HepG2 (cell line): ENCODE measurements at regions not wholly inside any gene's neighbourhood (a gene's known extent, or its start where the extent isn't known, plus 50 kb on each side); places are given as distances from the start of the nearest gene placed in this dataset.

Source experiments
- ATAC-seq: fragments of 200-7000 bp; cut with Tn5 transposase; 3 replicates; pipeline ENCODE4 v1.9.1; 2020; ENCODE audit warnings: mild to moderate bottlenecking, moderate library complexity
- BruUV-seq: library from RNA; stranded (reverse); fragments of 400-500 nt; replicated peaks from 2 replicates; lab custom pipeline; 2021; lab: Mats Ljungman, UMichigan
- CTCF ChIA-PET: fragments of 300-600 bp; formaldehyde crosslinking; extraction: SDS; loops from one replicate; lab custom pipeline; 2021; ENCODE audit warnings: low total read pairs, inconsistent platforms, low intra/inter-chr PET ratio; lab: Yijun Ruan, JAX
- POLR2A ChIA-PET: fragments of 350-600 bp; sonication (Branson Sonifier 250); formaldehyde crosslinking; loops from one replicate; lab custom pipeline; 2020; ENCODE audit warnings: antibody characterized with exemption, inconsistent platforms; lab: Yijun Ruan, JAX
- DNase-seq: peaks from one replicate; pipeline ENCODE4 v3.0.0-alpha.2; 2015; ENCODE audit warnings: low spot score
- FAIRE-seq: peaks from 3 replicates; lab custom pipeline; 2011; peaks lifted over from hg19 to GRCh38; lab: Jason Lieb, UNC
- H2AFZ ChIP-seq: one replicate; pipeline ENCODE4 v1.6.1; 2011; ENCODE audit warnings: low read length, inconsistent platforms
- H3K27ac ChIP-seq: fragments of 300-600 bp; 3 replicates; pipeline ENCODE4 v1.8.0; 2011; ENCODE audit warnings: mixed run types, mild to moderate bottlenecking, mixed read lengths, low read length, inconsistent platforms; ENCODE audit not compliant: insufficient read depth; ENCODE audit errors: extremely low read length
- H3K27me3 ChIP-seq, 2 experiments: fragments of 200-600 bp in 1 of 2; 2 replicates in 1 of 2; 3 replicates in 1 of 2; pipeline versions ENCODE4 v1.6.0 to v1.8.0; 2011; ENCODE audit warnings: low read length in 2 of 2, mild to moderate bottlenecking in 2 of 2, moderate library complexity in 2 of 2, inconsistent platforms in 1 of 2; ENCODE audit not compliant: insufficient read depth in 2 of 2, control insufficient read depth in 1 of 2
- H3K36me3 ChIP-seq, 2 experiments: fragments of 200-600 bp in 1 of 2; replicated peaks in 1 of 2; 2 replicates in 1 of 2; 3 replicates in 1 of 2; pipeline versions ENCODE4 v1.5.1 to v1.8.0; 2011; ENCODE audit warnings: low read length in 2 of 2, inconsistent platforms in 1 of 2; ENCODE audit not compliant: insufficient read depth in 2 of 2, control insufficient read depth in 1 of 2
- H3K4me1 ChIP-seq: 2 replicates; pipeline ENCODE4 v1.5.1; 2012; ENCODE audit warnings: low read length, inconsistent platforms; ENCODE audit not compliant: insufficient read depth
- H3K4me2 ChIP-seq: 2 replicates; pipeline ENCODE4 v1.6.0; 2011; ENCODE audit warnings: low read depth, low read length, inconsistent platforms
- H3K4me3 ChIP-seq, 3 experiments: fragments of 200-600 bp in 1 of 3; sonication (generic), shearing (Covaris generic) in 1 of 3; replicated peaks in 1 of 3; 2 replicates each; pipeline ENCODE4 v1.5.1; 2011 to 2016; ENCODE audit warnings: low read length in 3 of 3, inconsistent platforms in 2 of 3, low read depth in 2 of 3, mild to moderate bottlenecking in 2 of 3, control low read depth in 1 of 3, mixed read lengths in 1 of 3; ENCODE audit not compliant: insufficient read depth in 1 of 3
- H3K79me2 ChIP-seq: one replicate; pipeline ENCODE4 v1.6.1; 2011; ENCODE audit warnings: low read length, inconsistent platforms; ENCODE audit not compliant: insufficient read depth
- H3K9ac ChIP-seq: 2 replicates; pipeline ENCODE4 v1.6.0; 2011; ENCODE audit warnings: mild to moderate bottlenecking, low read depth, low read length, inconsistent platforms; ENCODE audit not compliant: insufficient read depth
- H3K9me3 ChIP-seq: 2 replicates; pipeline ENCODE4 v1.5.1; 2012; ENCODE audit warnings: mild to moderate bottlenecking, low read length
- H4K20me1 ChIP-seq: 2 replicates; pipeline ENCODE4 v1.6.0; 2011; ENCODE audit warnings: inconsistent platforms, mild to moderate bottlenecking, low read length, moderate library complexity; ENCODE audit not compliant: insufficient read depth
- MYNN ChIP-seq: sonication (generic); formaldehyde crosslinking; IDR thresholded peaks from 2 replicates; pipeline ENCODE4 v1.4.0; 2020; ENCODE audit warnings: mild to moderate bottlenecking, low read depth, missing genetic modification reagents
- PHF5A ChIP-seq: IDR thresholded peaks from one replicate; pipeline ENCODE4 v1.6.1; 2018; ENCODE audit warnings: low read depth, missing genetic modification reagents; ENCODE audit not compliant: unreplicated experiment
- SOX6 ChIP-seq, 2 experiments: fragments of 450-650 bp in 1 of 2; sonication (generic) in 1 of 2; formaldehyde crosslinking in 1 of 2; IDR thresholded peaks; 2 replicates each; pipeline versions ENCODE4 v1.4.0 to v1.6.1; 2017 to 2020; ENCODE audit warnings: antibody characterized with exemption in 1 of 2, mild to moderate bottlenecking in 1 of 2, missing genetic modification reagents in 1 of 2
- TFE3 ChIP-seq: IDR thresholded peaks from 2 replicates; pipeline ENCODE4 v1.6.1; 2016
- ZBTB49 ChIP-seq: sonication (generic); formaldehyde crosslinking; IDR thresholded peaks from 2 replicates; pipeline ENCODE4 v1.4.0; 2020; ENCODE audit warnings: missing genetic modification reagents, borderline replicate concordance
- ZKSCAN5 ChIP-seq: sonication (generic); formaldehyde crosslinking; IDR thresholded peaks from 2 replicates; pipeline ENCODE4 v1.5.1; 2020; ENCODE audit warnings: mild to moderate bottlenecking, missing genetic modification reagents
- ZKSCAN8 ChIP-seq: IDR thresholded peaks from 2 replicates; pipeline ENCODE4 v1.6.1; 2016; ENCODE audit warnings: borderline replicate concordance, missing genetic modification reagents, missing compliant biosample characterization
- ZNF10 ChIP-seq: sonication (generic); formaldehyde crosslinking; IDR thresholded peaks from 2 replicates; pipeline ENCODE4 v1.4.0; 2020; ENCODE audit warnings: mild to moderate bottlenecking, low read depth, missing genetic modification reagents, borderline replicate concordance
- ZNF407 ChIP-seq: sonication (generic); formaldehyde crosslinking; IDR thresholded peaks from one replicate; pipeline ENCODE4 v1.5.1; 2020; ENCODE audit warnings: mild to moderate bottlenecking, missing genetic modification reagents; ENCODE audit errors: not compliant biosample characterization
- WGBS: methylation state at CpG from one replicate; pipeline ENCODE4 v1.1.6; 2017; ENCODE audit warnings: low lambda C conversion rate; 5-methylcytosine and 5-hydroxymethylcytosine counted together
- in situ Hi-C: cut with HindIII; loops from 2 replicates; pipeline ENCODE4 v1.10.0; 2017; ENCODE audit warnings: low pct_unique_long_range_greater_than_20kb; ENCODE audit not compliant: extremely low pct_ligation_motif_present
- intact Hi-C: fragments of 100-400 bp; cut with micrococcal nuclease; formaldehyde crosslinking; loops from one replicate; pipeline ENCODE4 v1.10.0; 2022; ENCODE audit not compliant: unreplicated experiment

GRCh38 chr12:90261283-90261682 is 552.6 kb upstream of the ATP2B1 start (continued):
- no peak for TF ChIP-seq ZBTB49 (CRISPR knock-in tag)
- no peak for TF ChIP-seq MYNN (CRISPR knock-in tag)
- TF ChIP-seq ZNF10 (CRISPR knock-in tag), result no peak
- TF ChIP-seq PHF5A (CRISPR knock-in tag), result no peak
- no peak for TF ChIP-seq SOX6 (IDR thresholded peaks at IDR 0.05)
- TF ChIP-seq SOX6 (CRISPR knock-in tag; IDR thresholded peaks at IDR 0.05), result no peak
- TF ChIP-seq, all 625 proteins: peak for 0

GRCh38 chr12:90260136-90260535 is 551.5 kb upstream of the ATP2B1 start:
- Histone ChIP-seq H3K36me3 (no peaks in the 10 kb centered on the region), H3K79me2 (no peaks in the 10 kb centered on the region), H3K4me3 (no peak overlapping the region), H4K20me1 (no peaks in the 10 kb centered on the region), H3K4me2 (no peak overlapping the region), H3K27ac (no peak overlapping the region), H3K27me3 (no peaks in the 10 kb centered on the region), H3K4me1 (no peaks in the 10 kb centered on the region), H3K9ac (no peak overlapping the region), H2AFZ (no peak overlapping the region), H3K9me3 (peaks cover 28% of the 10 kb centered on the region)
- intact Hi-C loops, result no loop called here
- FAIRE-seq, result no peak
- no peak for DNase-seq
- no peak for ATAC-seq
- 7% methylated on average over 1 of the region's 1 CpG for WGBS
- in situ Hi-C loops, result no loop called here
- no TSS peak for BruUV-seq
- ChIA-PET POLR2A (no interaction called here), CTCF (no interaction called here)
- TF ChIP-seq ZKSCAN8, result no peak
- TF ChIP-seq TFE3 (CRISPR knock-in tag), result no peak
- TF ChIP-seq ZKSCAN5 (CRISPR knock-in tag), result no peak
- no peak for TF ChIP-seq ZNF407 (CRISPR knock-in tag)
